ENCODE measurements at regions not wholly inside any gene's neighbourhood (a gene's known extent, or its start where the extent isn't known, plus 50 kb on each side); places are given as distances from the start of the nearest gene placed in this dataset.

GRCh38 chr3:35562141-35562540 lies 77.2 kb upstream of the ARPP21 start:
- no peak for DNase-seq (ENCODE audit: low read depth, low spot score)
- Mint-ChIP-seq H3K4me1 (no peaks in the 10 kb centered on the region), H3K36me3 (ENCODE audit: low read depth) (peaks cover 3% of the 10 kb centered on the region), H3K9me3 (peaks cover 6% of the 10 kb centered on the region), H3K27ac (ENCODE audit: unreplicated experiment) (no peak overlapping the region), H3K27me3 (ENCODE audit: low read depth) (no peaks in the 10 kb centered on the region), H3K4me3 (no peak overlapping the region)
- no peak for TF ChIP-seq CTCF (conservative IDR thresholded peaks at IDR 0.05)

GRCh38 chr3:35565048-35565447 lies 74.3 kb upstream of the ARPP21 start:
- Mint-ChIP-seq H3K4me1 (no peaks in the 10 kb centered on the region), H3K36me3 (ENCODE audit: low read depth) (no peaks in the 10 kb centered on the region), H3K9me3 (no peaks in the 10 kb centered on the region), H3K4me3 (no peak overlapping the region), H3K27me3 (ENCODE audit: low read depth) (no peaks in the 10 kb centered on the region), H3K27ac (ENCODE audit: unreplicated experiment) (no peak overlapping the region)
- no peak for TF ChIP-seq CTCF (conservative IDR thresholded peaks at IDR 0.05)
- DNase-seq (ENCODE audit: low read depth, low spot score): no peak
